ENCODE measurements at regions not wholly inside any gene's neighbourhood (a gene's known extent, or its start where the extent isn't known, plus 50 kb on each side); places are given as distances from the start of the nearest gene placed in this dataset.

GRCh38 chr6:80939898-80940297, 812.6 kb downstream of the TENT5A start:
- no peak overlapping the region for H3K27ac ChIP-seq (ENCODE audit: low read length)
- H3K9ac ChIP-seq (ENCODE audit: low read depth, low read length) = no peak overlapping the region
- H3K27me3 ChIP-seq (ENCODE audit: insufficient read depth, low read length) = no peaks in the 10 kb centered on the region
- H3K4me1 ChIP-seq (ENCODE audit: insufficient read depth, low read length) = no peaks in the 10 kb centered on the region
- H3K9me3 ChIP-seq (ENCODE audit: insufficient read depth, low read depth, low read length) = no peaks in the 10 kb centered on the region
- H3K4me3 ChIP-seq (ENCODE audit: low read length) = no peak overlapping the region
- no peaks in the 10 kb centered on the region for H3K36me3 ChIP-seq (ENCODE audit: insufficient read depth, low read depth, low read length)

DNA sequence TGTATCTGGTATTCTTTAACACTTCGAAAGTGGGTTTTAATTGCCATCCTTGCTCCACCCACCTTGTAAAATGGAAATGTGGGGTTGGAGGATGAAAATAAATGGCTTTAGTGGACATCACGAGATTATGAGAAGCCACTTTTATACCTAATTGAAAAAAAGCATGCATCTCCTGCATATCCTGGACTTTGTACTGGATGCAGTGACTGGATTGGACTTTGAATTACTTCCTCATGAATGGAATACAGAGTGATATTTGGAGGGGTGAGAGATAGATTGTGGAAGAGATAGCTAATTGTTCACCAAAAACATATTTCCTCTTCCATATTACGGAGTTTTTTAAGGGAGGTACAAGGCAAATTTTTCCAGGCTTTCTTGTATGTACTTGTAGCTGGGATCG, 813.0 kb downstream of the TENT5A start:
- Histone ChIP-seq H3K27me3 (ENCODE audit: insufficient read depth, low read length) (no peaks in the 10 kb centered on the region), H3K27ac (ENCODE audit: low read length) (no peak overlapping the region), H3K9me3 (ENCODE audit: insufficient read depth, low read depth, low read length) (no peaks in the 10 kb centered on the region), H3K4me1 (ENCODE audit: insufficient read depth, low read length) (no peaks in the 10 kb centered on the region), H3K4me3 (ENCODE audit: low read length) (no peak overlapping the region), H3K36me3 (ENCODE audit: insufficient read depth, low read depth, low read length) (no peaks in the 10 kb centered on the region), H3K9ac (ENCODE audit: low read depth, low read length) (no peak overlapping the region)

DNA sequence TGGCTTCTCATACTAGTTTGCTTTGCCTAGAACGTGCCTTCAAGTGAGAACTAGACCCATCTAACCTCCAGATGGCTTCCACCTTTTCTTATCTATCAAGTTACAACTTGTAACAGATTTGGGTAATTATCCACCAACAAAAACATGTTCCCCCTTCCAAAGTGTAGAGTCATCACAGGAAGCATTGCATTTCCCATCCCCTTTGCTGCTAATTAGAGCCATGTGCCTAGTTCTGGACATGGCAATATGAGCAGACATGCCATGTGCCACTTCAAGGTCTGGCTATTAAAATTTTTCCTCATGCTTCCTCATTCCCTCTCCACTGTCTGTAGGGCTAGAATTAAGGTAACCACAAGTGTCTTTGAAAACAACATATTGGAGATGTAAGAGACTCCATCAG, 814.4 kb downstream of the TENT5A start:
- no peak overlapping the region for H3K4me3 ChIP-seq (ENCODE audit: low read length)
- H3K9me3 ChIP-seq (ENCODE audit: insufficient read depth, low read depth, low read length) = 0 out of 2 replicates have a peak, but pooled peaks cover 2% of the 10 kb centered on the region
- H3K27me3 ChIP-seq (ENCODE audit: insufficient read depth, low read length) = no peaks in the 10 kb centered on the region
- no peak overlapping the region for H3K9ac ChIP-seq (ENCODE audit: low read depth, low read length)
- H3K27ac ChIP-seq (ENCODE audit: low read length) = no peak overlapping the region
- H3K4me1 ChIP-seq (ENCODE audit: insufficient read depth, low read length) = no peaks in the 10 kb centered on the region
- H3K36me3 ChIP-seq (ENCODE audit: insufficient read depth, low read depth, low read length) = no peaks in the 10 kb centered on the region

- Histone ChIP-seq H3K9me3 (ENCODE audit: insufficient read depth, low read depth, low read length) (0 out of 2 replicates have a peak, but pooled peaks cover 2% of the 10 kb centered on the region), H3K27ac (ENCODE audit: low read length) (no peak overlapping the region), H3K4me1 (ENCODE audit: insufficient read depth, low read length) (no peaks in the 10 kb centered on the region), H3K27me3 (ENCODE audit: insufficient read depth, low read length) (no peaks in the 10 kb centered on the region), H3K9ac (ENCODE audit: low read depth, low read length) (no peak overlapping the region), H3K4me3 (ENCODE audit: low read length) (no peak overlapping the region), H3K36me3 (ENCODE audit: insufficient read depth, low read depth, low read length) (no peaks in the 10 kb centered on the region)
Observed at GRCh38 chr6:80932359-80932758, 820.1 kb downstream of the TENT5A start.

DNA sequence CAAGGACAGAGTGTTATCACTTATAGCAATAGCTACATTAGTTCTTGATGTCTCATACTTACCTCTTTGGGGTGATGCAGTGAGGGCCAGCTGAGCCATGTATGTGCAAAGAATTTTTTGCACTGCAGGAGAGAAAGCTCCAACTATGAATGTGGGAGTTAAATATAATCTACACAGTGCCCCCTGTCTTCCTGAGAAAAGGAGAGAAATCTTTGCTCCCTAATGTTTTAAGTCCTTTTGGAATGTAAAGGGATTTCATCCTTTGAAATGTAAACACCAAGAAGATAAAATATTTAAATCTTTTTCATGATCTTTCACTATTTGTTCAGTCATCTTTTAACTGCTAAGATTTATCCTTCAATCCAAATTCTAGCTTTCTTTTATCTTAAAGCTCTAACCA, 822.1 kb downstream of the TENT5A start:
- Histone ChIP-seq H3K4me3 (ENCODE audit: low read length) (no peak overlapping the region), H3K9me3 (ENCODE audit: insufficient read depth, low read depth, low read length) (0 out of 2 replicates have a peak, but pooled peaks cover 2% of the 10 kb centered on the region), H3K4me1 (ENCODE audit: insufficient read depth, low read length) (no peaks in the 10 kb centered on the region)

DNA sequence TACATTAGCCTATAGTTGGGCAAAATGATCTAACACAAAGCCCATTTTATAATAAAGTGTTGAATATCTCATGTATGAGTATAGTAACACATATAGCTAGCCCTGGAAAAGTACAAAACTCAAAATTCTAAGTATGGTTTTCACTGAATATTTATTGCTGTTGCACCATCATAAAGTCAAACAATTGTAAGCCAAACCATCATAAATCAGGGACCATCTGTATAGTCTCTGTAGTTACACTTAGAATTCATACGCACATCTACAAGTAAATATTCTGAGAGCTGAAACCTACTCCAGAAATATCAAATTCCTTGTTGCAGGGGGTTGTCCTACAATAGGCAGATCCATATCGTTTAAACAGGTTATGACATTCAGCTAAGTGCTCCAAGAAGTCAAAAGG, 817.3 kb downstream of the BCKDHB start:
- Histone ChIP-seq H3K9ac (ENCODE audit: low read depth, low read length) (no peak overlapping the region), H3K4me1 (ENCODE audit: insufficient read depth, low read length) (no peaks in the 10 kb centered on the region), H3K9me3 (ENCODE audit: insufficient read depth, low read depth, low read length) (no peaks in the 10 kb centered on the region), H3K36me3 (ENCODE audit: insufficient read depth, low read depth, low read length) (no peaks in the 10 kb centered on the region), H3K4me3 (ENCODE audit: low read length) (no peak overlapping the region), H3K27ac (ENCODE audit: low read length) (no peak overlapping the region), H3K27me3 (ENCODE audit: insufficient read depth, low read length) (no peaks in the 10 kb centered on the region)

More for the DNA sequence above, 822.1 kb downstream of the TENT5A start:
- H3K27ac ChIP-seq (ENCODE audit: low read length) = no peak overlapping the region
- H3K9ac ChIP-seq (ENCODE audit: low read depth, low read length) = no peak overlapping the region
- no peaks in the 10 kb centered on the region for H3K27me3 ChIP-seq (ENCODE audit: insufficient read depth, low read length)
- H3K36me3 ChIP-seq (ENCODE audit: insufficient read depth, low read depth, low read length) = no peaks in the 10 kb centered on the region

DNA sequence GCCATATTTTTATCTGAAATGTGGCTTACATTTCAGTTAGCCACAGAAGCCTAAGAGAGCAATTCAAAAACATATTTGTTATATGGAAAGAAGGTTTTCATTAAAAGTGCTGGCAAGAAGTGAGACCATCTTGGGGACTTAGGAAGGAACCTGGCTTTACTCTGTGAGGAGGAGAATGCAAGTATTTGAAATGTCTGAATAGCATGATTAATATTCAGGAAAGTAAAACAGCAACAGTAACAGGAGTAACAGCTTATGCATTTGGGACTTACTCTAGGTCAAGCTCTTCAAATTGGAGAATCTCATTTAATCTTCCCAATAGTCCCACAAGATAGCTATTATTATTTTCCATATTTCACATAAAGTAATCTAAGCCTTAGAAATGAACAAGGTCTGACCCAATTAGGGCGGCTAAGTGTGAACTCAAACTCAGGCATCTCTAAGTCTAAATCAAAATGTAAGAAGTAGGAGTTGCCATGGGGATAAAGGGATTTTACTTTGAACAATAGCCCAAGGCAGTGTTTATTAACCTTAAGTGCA, 816.5 kb downstream of the BCKDHB start:
- Histone ChIP-seq H3K4me1 (ENCODE audit: insufficient read depth, low read length) (no peaks in the 10 kb centered on the region), H3K9ac (ENCODE audit: low read depth, low read length) (no peak overlapping the region), H3K27me3 (ENCODE audit: insufficient read depth, low read length) (no peaks in the 10 kb centered on the region), H3K36me3 (ENCODE audit: insufficient read depth, low read depth, low read length) (no peaks in the 10 kb centered on the region), H3K27ac (ENCODE audit: low read length) (no peak overlapping the region), H3K9me3 (ENCODE audit: insufficient read depth, low read depth, low read length) (no peaks in the 10 kb centered on the region), H3K4me3 (ENCODE audit: low read length) (no peak overlapping the region)

DNA sequence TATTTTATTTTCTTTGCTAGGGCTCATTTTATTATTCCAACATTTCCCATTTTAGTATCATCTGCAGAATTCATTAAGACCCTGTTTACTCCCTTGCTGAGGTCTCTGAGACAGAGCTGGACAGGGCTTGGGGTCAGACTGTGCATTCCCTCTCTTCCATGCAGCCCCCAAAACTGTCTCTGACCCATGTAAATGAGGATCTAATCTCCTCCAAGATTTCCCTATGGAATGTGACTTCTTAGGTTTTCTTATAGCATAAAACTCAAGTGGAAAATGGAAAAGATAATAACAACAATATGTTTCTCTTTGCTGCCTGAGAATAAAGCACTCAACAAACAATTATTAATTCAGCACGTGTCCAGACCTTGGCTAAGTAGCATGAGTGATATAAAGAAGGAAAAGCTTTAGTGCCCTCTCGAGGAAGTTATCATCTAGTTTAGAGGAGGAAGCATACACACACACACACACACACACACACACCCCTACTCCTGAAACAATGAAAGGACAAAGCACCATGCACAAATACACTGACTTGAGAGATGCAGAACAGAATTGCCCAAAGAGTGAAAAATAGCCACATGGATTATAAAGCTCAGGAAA, 815.5 kb downstream of the BCKDHB start:
- Histone ChIP-seq H3K9ac (ENCODE audit: low read depth, low read length) (no peak overlapping the region), H3K4me1 (ENCODE audit: insufficient read depth, low read length) (no peaks in the 10 kb centered on the region), H3K36me3 (ENCODE audit: insufficient read depth, low read depth, low read length) (no peaks in the 10 kb centered on the region), H3K4me3 (ENCODE audit: low read length) (no peak overlapping the region), H3K9me3 (ENCODE audit: insufficient read depth, low read depth, low read length) (no peaks in the 10 kb centered on the region), H3K27me3 (ENCODE audit: insufficient read depth, low read length) (no peaks in the 10 kb centered on the region), H3K27ac (ENCODE audit: low read length) (no peak overlapping the region)

DNA sequence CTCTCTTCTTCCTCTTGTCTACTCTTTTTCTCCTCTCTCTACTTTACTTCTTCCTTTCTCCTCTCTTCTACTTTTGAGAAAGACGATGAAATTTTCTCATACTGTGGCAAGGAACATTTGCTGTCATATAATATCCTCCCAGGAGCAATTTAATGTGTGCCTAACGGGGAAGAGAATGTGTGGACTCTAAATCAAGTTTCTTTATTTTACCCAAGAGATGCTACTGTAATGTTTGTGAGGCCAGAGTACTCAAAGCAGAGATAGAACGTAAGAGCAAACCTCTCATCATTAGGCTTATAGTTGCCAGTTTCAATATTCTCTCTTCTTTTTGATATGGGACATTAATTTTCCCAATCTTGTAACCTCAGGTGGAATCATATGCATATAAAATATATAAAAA, 801.4 kb downstream of the BCKDHB start:
- Histone ChIP-seq H3K9ac (ENCODE audit: low read depth, low read length) (no peak overlapping the region), H3K36me3 (ENCODE audit: insufficient read depth, low read depth, low read length) (no peaks in the 10 kb centered on the region), H3K4me3 (ENCODE audit: low read length) (no peak overlapping the region), H3K4me1 (ENCODE audit: insufficient read depth, low read length) (no peaks in the 10 kb centered on the region), H3K27ac (ENCODE audit: low read length) (no peak overlapping the region), H3K27me3 (ENCODE audit: insufficient read depth, low read length) (no peaks in the 10 kb centered on the region), H3K9me3 (ENCODE audit: insufficient read depth, low read depth, low read length) (peaks cover 4% of the 10 kb centered on the region; the same call in 1 of the 2 replicates)

- Histone ChIP-seq H3K27ac (ENCODE audit: low read length) (no peak overlapping the region), H3K4me1 (ENCODE audit: insufficient read depth, low read length) (no peaks in the 10 kb centered on the region), H3K36me3 (ENCODE audit: insufficient read depth, low read depth, low read length) (no peaks in the 10 kb centered on the region), H3K27me3 (ENCODE audit: insufficient read depth, low read length) (no peaks in the 10 kb centered on the region), H3K9me3 (ENCODE audit: insufficient read depth, low read depth, low read length) (peaks cover 20% of the 10 kb centered on the region; the same call in 1 of the 2 replicates), H3K4me3 (ENCODE audit: low read length) (no peak overlapping the region), H3K9ac (ENCODE audit: low read depth, low read length) (no peak overlapping the region)
Observed at GRCh38 chr6:80903711-80904110, 797.2 kb downstream of the BCKDHB start.

- H3K9ac ChIP-seq (ENCODE audit: low read depth, low read length) = no peak overlapping the region
- no peaks in the 10 kb centered on the region for H3K27me3 ChIP-seq (ENCODE audit: insufficient read depth, low read length)
- H3K9me3 ChIP-seq (ENCODE audit: insufficient read depth, low read depth, low read length) = no peaks in the 10 kb centered on the region
- no peaks in the 10 kb centered on the region for H3K36me3 ChIP-seq (ENCODE audit: insufficient read depth, low read depth, low read length)
- H3K4me3 ChIP-seq (ENCODE audit: low read length) = no peak overlapping the region
- H3K27ac ChIP-seq (ENCODE audit: low read length) = no peak overlapping the region
- H3K4me1 ChIP-seq (ENCODE audit: insufficient read depth, low read length) = no peaks in the 10 kb centered on the region
Observed at GRCh38 chr6:80886475-80886874, 780.0 kb downstream of the BCKDHB start.

GRCh38 chr6:80872951-80873308, 766.5 kb downstream of the BCKDHB start:
- H3K4me1 ChIP-seq (ENCODE audit: insufficient read depth, low read length) = no peaks in the 10 kb centered on the region
- H3K9me3 ChIP-seq (ENCODE audit: insufficient read depth, low read depth, low read length) = no peaks in the 10 kb centered on the region
- no peaks in the 10 kb centered on the region for H3K36me3 ChIP-seq (ENCODE audit: insufficient read depth, low read depth, low read length)
- H3K4me3 ChIP-seq (ENCODE audit: low read length) = no peak overlapping the region
- no peak overlapping the region for H3K27ac ChIP-seq (ENCODE audit: low read length)
- H3K9ac ChIP-seq (ENCODE audit: low read depth, low read length) = no peak overlapping the region
- no peaks in the 10 kb centered on the region for H3K27me3 ChIP-seq (ENCODE audit: insufficient read depth, low read length)
